NCI-H774 (cell line): ENCODE measurements at regions not wholly inside any gene's neighbourhood (a gene's known extent, or its start where the extent isn't known, plus 50 kb on each side); places are given as distances from the start of the nearest gene placed in this dataset.
"Not testable (repeated sequence)": the region's sequence is repeated elsewhere in the genome, so short reads cannot be mapped to it uniquely, and the experiment has no call there.

Source experiments
- DNase-seq: peaks from one replicate; lab custom pipeline; 2025; lab: John Stamatoyannopoulos, UW

GRCh38 chr1:189644156-189644555 lies 833.5 kb downstream of the BRINP3 start:
- not testable (repeated sequence) for DNase-seq

- no peak for DNase-seq
These were observed 832.7 kb downstream of the BRINP3 start for GRCh38 chr1:189644970-189645369.

GRCh38 chr1:189646066-189646465 lies 831.6 kb downstream of the BRINP3 start:
- DNase-seq, result no peak

GRCh38 chr1:189654906-189655305 lies 822.8 kb downstream of the BRINP3 start:
- DNase-seq, result no peak

GRCh38 chr1:189656628-189657530 lies 820.8 kb downstream of the BRINP3 start:
- DNase-seq, result no peak

GRCh38 chr1:189657715-189658114 lies 819.9 kb downstream of the BRINP3 start:
- DNase-seq, result no peak

GRCh38 chr1:189658381-189658780 lies 819.3 kb downstream of the BRINP3 start:
- no peak for DNase-seq

GRCh38 chr1:189659731-189660130 lies 817.9 kb downstream of the BRINP3 start:
- DNase-seq, result no peak

GRCh38 chr1:189662190-189662589 lies 815.5 kb downstream of the BRINP3 start:
- DNase-seq, result no peak

- DNase-seq, result no peak
These were observed 807.8 kb downstream of the BRINP3 start for GRCh38 chr1:189669846-189670245.

GRCh38 chr1:189673217-189673616 lies 804.4 kb downstream of the BRINP3 start:
- no peak for DNase-seq

GRCh38 chr1:189675712-189676244 lies 801.9 kb downstream of the BRINP3 start:
- DNase-seq, result no peak

GRCh38 chr1:189678779-189679178 lies 798.9 kb downstream of the BRINP3 start:
- DNase-seq, result no peak

GRCh38 chr1:189681252-189681919 lies 796.3 kb downstream of the BRINP3 start:
- DNase-seq, result no peak

- DNase-seq, result no peak
These were observed 795.1 kb downstream of the BRINP3 start for GRCh38 chr1:189682591-189682990.

- no peak for DNase-seq
These were observed 791.4 kb downstream of the BRINP3 start for GRCh38 chr1:189686288-189686687.

- DNase-seq, result no peak
These were observed 784.5 kb downstream of the BRINP3 start for GRCh38 chr1:189693140-189693539.

GRCh38 chr1:189696297-189696696 lies 781.4 kb downstream of the BRINP3 start:
- DNase-seq, result no peak

- no peak for DNase-seq
These were observed 780.6 kb downstream of the BRINP3 start for GRCh38 chr1:189697113-189697512.

- no peak for DNase-seq
These were observed 776.1 kb downstream of the BRINP3 start for GRCh38 chr1:189701606-189702005.

- no peak for DNase-seq
These were observed 771.1 kb downstream of the BRINP3 start for GRCh38 chr1:189706594-189706993.

- DNase-seq, result no peak
These were observed 769.0 kb downstream of the BRINP3 start for GRCh38 chr1:189708674-189709073.
